ENCODE measurements at regions not wholly inside any gene's neighbourhood (a gene's known extent, or its start where the extent isn't known, plus 50 kb on each side); places are given as distances from the start of the nearest gene placed in this dataset.

GRCh38 chr16:6545329-6545728, 787.3 kb upstream of the RBFOX1 start:
- TF ChIP-seq POLR2A (IDR thresholded peaks at IDR 0.05) (no peak), CTCF (IDR thresholded peaks at IDR 0.05) (no peak)
- DNase-seq = no peak
- intact Hi-C loops (cut with DNase I; ENCODE audit: low total_unique reads) = no loop called here
- no peaks in the 10 kb centered on the region for H3K27me3 ChIP-seq
- H3K27ac ChIP-seq = no peak overlapping the region
- H3K4me3 ChIP-seq = no peak overlapping the region
- no peaks in the 10 kb centered on the region for H3K9me3 ChIP-seq
- no peaks in the 10 kb centered on the region for H3K4me1 ChIP-seq
- no peaks in the 10 kb centered on the region for H3K36me3 ChIP-seq

- Histone ChIP-seq H3K4me3 (no peak overlapping the region), H3K9me3 (no peaks in the 10 kb centered on the region), H3K27me3 (no peaks in the 10 kb centered on the region), H3K4me1 (no peaks in the 10 kb centered on the region), H3K27ac (no peak overlapping the region), H3K36me3 (no peaks in the 10 kb centered on the region)
- intact Hi-C loops (cut with DNase I; ENCODE audit: low total_unique reads) = no loop called here
- no peak for DNase-seq
- TF ChIP-seq POLR2A (IDR thresholded peaks at IDR 0.05) = no peak
- no peak for TF ChIP-seq CTCF (IDR thresholded peaks at IDR 0.05)
Measured at GRCh38 chr16:6541267-6541666, 791.4 kb upstream of the RBFOX1 start.

GRCh38 chr16:6536411-6536810, 796.2 kb upstream of the RBFOX1 start:
- intact Hi-C loops (cut with DNase I; ENCODE audit: low total_unique reads) = no loop called here
- no peak for DNase-seq
- H3K27ac ChIP-seq = no peak overlapping the region
- H3K36me3 ChIP-seq = no peaks in the 10 kb centered on the region
- no peaks in the 10 kb centered on the region for H3K27me3 ChIP-seq
- no peak overlapping the region for H3K4me3 ChIP-seq
- no peaks in the 10 kb centered on the region for H3K9me3 ChIP-seq
- H3K4me1 ChIP-seq = no peaks in the 10 kb centered on the region
- TF ChIP-seq CTCF (IDR thresholded peaks at IDR 0.05) (no peak), POLR2A (IDR thresholded peaks at IDR 0.05) (no peak)

GRCh38 chr16:6531067-6531466, 801.6 kb upstream of the RBFOX1 start:
- no peak overlapping the region for H3K4me3 ChIP-seq
- no peaks in the 10 kb centered on the region for H3K27me3 ChIP-seq
- no peak for DNase-seq
- no peaks in the 10 kb centered on the region for H3K9me3 ChIP-seq
- TF ChIP-seq CTCF (IDR thresholded peaks at IDR 0.05) (no peak), POLR2A (IDR thresholded peaks at IDR 0.05) (no peak)
- no peaks in the 10 kb centered on the region for H3K36me3 ChIP-seq
- H3K4me1 ChIP-seq = no peaks in the 10 kb centered on the region
- intact Hi-C loops (cut with DNase I; ENCODE audit: low total_unique reads) = no loop called here
- no peak overlapping the region for H3K27ac ChIP-seq

GRCh38 chr16:6528217-6528616, 804.4 kb upstream of the RBFOX1 start:
- Histone ChIP-seq H3K9me3 (no peaks in the 10 kb centered on the region), H3K27me3 (no peaks in the 10 kb centered on the region), H3K4me1 (no peaks in the 10 kb centered on the region), H3K4me3 (no peak overlapping the region), H3K27ac (no peak overlapping the region), H3K36me3 (no peaks in the 10 kb centered on the region)
- TF ChIP-seq CTCF (IDR thresholded peaks at IDR 0.05) (no peak), POLR2A (IDR thresholded peaks at IDR 0.05) (no peak)
- intact Hi-C loops (cut with DNase I; ENCODE audit: low total_unique reads) = no loop called here
- DNase-seq = no peak

Measured in uterus (tissue), 3 donors.